ENCODE measurements at regions not wholly inside any gene's neighbourhood (a gene's known extent, or its start where the extent isn't known, plus 50 kb on each side); places are given as distances from the start of the nearest gene placed in this dataset.

GRCh38 chr4:66490729-66491128 is 820.4 kb upstream of the EPHA5 start:
- H3K36me3 ChIP-seq (ENCODE audit: control insufficient read depth, insufficient read depth, low read length), result no peaks in the 10 kb centered on the region
- intact Hi-C loops (cut with micrococcal nuclease; ENCODE audit: unreplicated experiment), result no loop called here
- H3K9me3 ChIP-seq (ENCODE audit: control insufficient read depth, insufficient read depth, low read depth, low read length), result no peaks in the 10 kb centered on the region
- ChIA-PET POLR2A (no interaction called here), CTCF (interaction anchor here (0.5 kb wide), 1 partner anchor 110 kb away, joined by 12 read pairs; no protein-coding TSS in a partner anchor)
- no peak overlapping the region for H3K4me3 ChIP-seq (ENCODE audit: low read depth in 2 of 2, low read length in 2 of 2)
- BruUV-seq (replicated peaks), result no TSS peak
- no peak for ATAC-seq
- in situ Hi-C loops (cut with HindIII; ENCODE audit: low pct_unique_long_range_greater_than_20kb, low sequenced_read_pairs), result no loop called here
- TF ChIP-seq, protein P1, sequence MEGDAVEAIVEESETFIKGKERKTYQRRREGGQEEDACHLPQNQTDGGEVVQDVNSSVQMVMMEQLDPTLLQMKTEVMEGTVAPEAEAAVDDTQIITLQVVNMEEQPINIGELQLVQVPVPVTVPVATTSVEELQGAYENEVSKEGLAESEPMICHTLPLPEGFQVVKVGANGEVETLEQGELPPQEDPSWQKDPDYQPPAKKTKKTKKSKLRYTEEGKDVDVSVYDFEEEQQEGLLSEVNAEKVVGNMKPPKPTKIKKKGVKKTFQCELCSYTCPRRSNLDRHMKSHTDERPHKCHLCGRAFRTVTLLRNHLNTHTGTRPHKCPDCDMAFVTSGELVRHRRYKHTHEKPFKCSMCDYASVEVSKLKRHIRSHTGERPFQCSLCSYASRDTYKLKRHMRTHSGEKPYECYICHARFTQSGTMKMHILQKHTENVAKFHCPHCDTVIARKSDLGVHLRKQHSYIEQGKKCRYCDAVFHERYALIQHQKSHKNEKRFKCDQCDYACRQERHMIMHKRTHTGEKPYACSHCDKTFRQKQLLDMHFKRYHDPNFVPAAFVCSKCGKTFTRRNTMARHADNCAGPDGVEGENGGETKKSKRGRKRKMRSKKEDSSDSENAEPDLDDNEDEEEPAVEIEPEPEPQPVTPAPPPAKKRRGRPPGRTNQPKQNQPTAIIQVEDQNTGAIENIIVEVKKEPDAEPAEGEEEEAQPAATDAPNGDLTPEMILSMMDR (IDR thresholded peaks at IDR 0.05), result no peak
- TF ChIP-seq SIN3A (IDR thresholded peaks at IDR 0.05; ENCODE audit: borderline replicate concordance, insufficient read depth, low read depth, low read length) (no peak), TCF7L2 (IDR thresholded peaks at IDR 0.05; ENCODE audit: low read depth, low read length) (no peak), POLR2AphosphoS5 (IDR thresholded peaks at IDR 0.05; ENCODE audit: low read depth, low read length) (no peak), REST (IDR thresholded peaks at IDR 0.05; ENCODE audit: insufficient read depth in 1 of 2, low read depth in 2 of 2, low read length in 1 of 2) (no peak)
- H3K4me1 ChIP-seq (ENCODE audit: control insufficient read depth, insufficient read depth, low read length), result no peaks in the 10 kb centered on the region
- DNase-seq (ENCODE audit: low read depth, low spot score), result no peak
- no peak overlapping the region for H3K27ac ChIP-seq (ENCODE audit: low read length)
- no peaks in the 10 kb centered on the region for H3K27me3 ChIP-seq (ENCODE audit: control insufficient read depth, insufficient read depth, low read length)

- DNase-seq (ENCODE audit: low read depth, low spot score) (no peak), ATAC-seq (no peak)
- Histone ChIP-seq H3K27me3 (ENCODE audit: control insufficient read depth, insufficient read depth, low read length) (no peaks in the 10 kb centered on the region), H3K9me3 (ENCODE audit: control insufficient read depth, insufficient read depth, low read depth, low read length) (no peaks in the 10 kb centered on the region), H3K4me1 (ENCODE audit: control insufficient read depth, insufficient read depth, low read length) (no peaks in the 10 kb centered on the region), H3K36me3 (ENCODE audit: control insufficient read depth, insufficient read depth, low read length) (no peaks in the 10 kb centered on the region), H3K27ac (ENCODE audit: low read length) (no peak overlapping the region), H3K4me3 (ENCODE audit: low read depth in 2 of 2, low read length in 2 of 2) (no peak overlapping the region)
- BruUV-seq (replicated peaks), result no TSS peak
- ChIA-PET POLR2A (no interaction called here), CTCF (interaction anchor here (0.5 kb wide), 1 partner anchor 111 kb away, joined by 12 read pairs; no protein-coding TSS in a partner anchor)
- in situ Hi-C loops (cut with HindIII; ENCODE audit: low pct_unique_long_range_greater_than_20kb, low sequenced_read_pairs), result no loop called here
- TF ChIP-seq SIN3A (IDR thresholded peaks at IDR 0.05; ENCODE audit: borderline replicate concordance, insufficient read depth, low read depth, low read length), result no peak
- no peak for TF ChIP-seq TCF7L2 (IDR thresholded peaks at IDR 0.05; ENCODE audit: low read depth, low read length)
- TF ChIP-seq REST (IDR thresholded peaks at IDR 0.05; ENCODE audit: insufficient read depth in 1 of 2, low read depth in 2 of 2, low read length in 1 of 2), result no peak
- TF ChIP-seq, protein P1 (IDR thresholded peaks at IDR 0.05), result no peak
- no peak for TF ChIP-seq POLR2AphosphoS5 (IDR thresholded peaks at IDR 0.05; ENCODE audit: low read depth, low read length)
- intact Hi-C loops (cut with micrococcal nuclease; ENCODE audit: unreplicated experiment), result no loop called here
These were observed 819.6 kb upstream of the EPHA5 start for GRCh38 chr4:66489783-66490452.

All from Panc1 (cell line).